ENCODE measurements at regions not wholly inside any gene's neighbourhood (a gene's known extent, or its start where the extent isn't known, plus 50 kb on each side); places are given as distances from the start of the nearest gene placed in this dataset.

GRCh38 chr5:36355516-36355915 is 53.8 kb upstream of the RANBP3L start:
- no peaks in the 10 kb centered on the region for H3K27me3 ChIP-seq (ENCODE audit: insufficient read depth, low read length, poor library complexity, severe bottlenecking)
- H3K4me1 ChIP-seq (ENCODE audit: insufficient read depth, low read length) = no peaks in the 10 kb centered on the region
- Mint-ChIP-seq H3K36me3 (no peaks in the 10 kb centered on the region), H3K27me3 (peaks cover 1 to 8% of the 10 kb centered on the region in 2 donors), H3K4me1 (no peaks in the 10 kb centered on the region), H3K9me3 (peaks cover 0 to 2% (median 0%) of the 10 kb centered on the region in 5 donors), H3K4me3 (no peak overlapping the region), H3K27ac (no peak overlapping the region)
- CTCF ChIA-PET = no interaction called here
- no peak overlapping the region for H3K27ac ChIP-seq (ENCODE audit: low read depth, low read length)
- no peaks in the 10 kb centered on the region for H3K9me3 ChIP-seq (ENCODE audit: low read length)
- no peaks in the 10 kb centered on the region for H3K36me3 ChIP-seq (ENCODE audit: insufficient read depth, low read length)
- POLR2A ChIA-PET = no interaction called here
- no peak for DNase-seq
- no peak overlapping the region for H3K4me3 ChIP-seq (ENCODE audit: low read length)

GRCh38 chr5:36356915-36357314 is 55.2 kb upstream of the RANBP3L start:
- no peaks in the 10 kb centered on the region for H3K4me1 ChIP-seq (ENCODE audit: insufficient read depth, low read length)
- H3K9me3 Mint-ChIP-seq = peaks cover 0 to 2% (median 0%) of the 10 kb centered on the region in 5 donors
- ChIA-PET CTCF (interaction anchor here (0.9 kb wide), 1 partner anchor 91 kb away, joined by 3 read pairs; no protein-coding TSS in a partner anchor), POLR2A (no interaction called here)
- no peak for DNase-seq
- H3K27me3 Mint-ChIP-seq = peaks cover 1 to 2% of the 10 kb centered on the region in 2 donors
- H3K4me3 ChIP-seq (ENCODE audit: low read length) = no peak overlapping the region
- no peak overlapping the region for H3K27ac ChIP-seq (ENCODE audit: low read depth, low read length)
- no peak overlapping the region for H3K27ac Mint-ChIP-seq
- no peak overlapping the region for H3K4me3 Mint-ChIP-seq
- H3K36me3 ChIP-seq (ENCODE audit: insufficient read depth, low read length) = no peaks in the 10 kb centered on the region
- no peaks in the 10 kb centered on the region for H3K4me1 Mint-ChIP-seq
- no peaks in the 10 kb centered on the region for H3K27me3 ChIP-seq (ENCODE audit: insufficient read depth, low read length, poor library complexity, severe bottlenecking)
- no peaks in the 10 kb centered on the region for H3K9me3 ChIP-seq (ENCODE audit: low read length)
- H3K36me3 Mint-ChIP-seq = no peaks in the 10 kb centered on the region

GRCh38 chr5:36357391-36357975 is 55.8 kb upstream of the RANBP3L start:
- no peak overlapping the region for H3K4me3 Mint-ChIP-seq
- no peak overlapping the region for H3K27ac Mint-ChIP-seq
- H3K9me3 Mint-ChIP-seq = peaks cover 0 to 2% (median 0%) of the 10 kb centered on the region in 5 donors
- Histone ChIP-seq H3K4me3 (ENCODE audit: low read length) (no peak overlapping the region), H3K4me1 (ENCODE audit: insufficient read depth, low read length) (no peaks in the 10 kb centered on the region), H3K27ac (ENCODE audit: low read depth, low read length) (no peak overlapping the region), H3K27me3 (ENCODE audit: insufficient read depth, low read length, poor library complexity, severe bottlenecking) (no peaks in the 10 kb centered on the region), H3K36me3 (ENCODE audit: insufficient read depth, low read length) (no peaks in the 10 kb centered on the region), H3K9me3 (ENCODE audit: low read length) (no peaks in the 10 kb centered on the region)
- POLR2A ChIA-PET = no interaction called here
- no peak for DNase-seq
- H3K36me3 Mint-ChIP-seq = no peaks in the 10 kb centered on the region
- CTCF ChIA-PET = interaction anchor here (0.9 kb wide), 1 partner anchor 92 kb away, joined by 3 read pairs; no protein-coding TSS in a partner anchor
- H3K4me1 Mint-ChIP-seq = no peaks in the 10 kb centered on the region
- peaks cover 0 to 1% of the 10 kb centered on the region in 2 donors for H3K27me3 Mint-ChIP-seq

GRCh38 chr5:36359267-36359666 is 57.6 kb upstream of the RANBP3L start:
- H3K9me3 Mint-ChIP-seq = no peaks in the 10 kb centered on the region
- H3K4me3 Mint-ChIP-seq = no peak overlapping the region
- H3K27ac Mint-ChIP-seq = no peak overlapping the region
- Histone ChIP-seq H3K4me3 (ENCODE audit: low read length) (no peak overlapping the region), H3K4me1 (ENCODE audit: insufficient read depth, low read length) (no peaks in the 10 kb centered on the region), H3K27ac (ENCODE audit: low read depth, low read length) (no peak overlapping the region), H3K9me3 (ENCODE audit: low read length) (no peaks in the 10 kb centered on the region), H3K27me3 (ENCODE audit: insufficient read depth, low read length, poor library complexity, severe bottlenecking) (no peaks in the 10 kb centered on the region), H3K36me3 (ENCODE audit: insufficient read depth, low read length) (no peaks in the 10 kb centered on the region)
- ChIA-PET POLR2A (no interaction called here), CTCF (no interaction called here)
- H3K36me3 Mint-ChIP-seq = no peaks in the 10 kb centered on the region
- peaks cover 0 to 1% of the 10 kb centered on the region in 2 donors for H3K27me3 Mint-ChIP-seq
- no peak for DNase-seq
- H3K4me1 Mint-ChIP-seq = no peaks in the 10 kb centered on the region

- H3K9me3 ChIP-seq (ENCODE audit: low read length) = no peaks in the 10 kb centered on the region
- no peak overlapping the region for H3K27ac Mint-ChIP-seq
- no peaks in the 10 kb centered on the region for H3K36me3 ChIP-seq (ENCODE audit: insufficient read depth, low read length)
- DNase-seq = no peak
- CTCF ChIA-PET = no interaction called here
- H3K27me3 ChIP-seq (ENCODE audit: insufficient read depth, low read length, poor library complexity, severe bottlenecking) = no peaks in the 10 kb centered on the region
- H3K36me3 Mint-ChIP-seq = no peaks in the 10 kb centered on the region
- POLR2A ChIA-PET = no interaction called here
- H3K4me1 ChIP-seq (ENCODE audit: insufficient read depth, low read length) = no peaks in the 10 kb centered on the region
- H3K4me1 Mint-ChIP-seq = no peaks in the 10 kb centered on the region
- H3K4me3 ChIP-seq (ENCODE audit: low read length) = no peak overlapping the region
- H3K27me3 Mint-ChIP-seq = no peaks in the 10 kb centered on the region
- H3K9me3 Mint-ChIP-seq = no peaks in the 10 kb centered on the region
- no peak overlapping the region for H3K4me3 Mint-ChIP-seq
- H3K27ac ChIP-seq (ENCODE audit: low read depth, low read length) = no peak overlapping the region
Measured at GRCh38 chr5:36360307-36360706, 58.6 kb upstream of the RANBP3L start.

- ChIA-PET CTCF (no interaction called here), POLR2A (no interaction called here)
- Histone ChIP-seq H3K27ac (ENCODE audit: low read depth, low read length) (no peak overlapping the region), H3K4me1 (ENCODE audit: insufficient read depth, low read length) (no peaks in the 10 kb centered on the region), H3K36me3 (ENCODE audit: insufficient read depth, low read length) (no peaks in the 10 kb centered on the region), H3K4me3 (ENCODE audit: low read length) (no peak overlapping the region), H3K9me3 (ENCODE audit: low read length) (no peaks in the 10 kb centered on the region), H3K27me3 (ENCODE audit: insufficient read depth, low read length, poor library complexity, severe bottlenecking) (no peaks in the 10 kb centered on the region)
- H3K27me3 Mint-ChIP-seq = no peaks in the 10 kb centered on the region
- no peaks in the 10 kb centered on the region for H3K4me1 Mint-ChIP-seq
- H3K4me3 Mint-ChIP-seq = no peak overlapping the region
- no peaks in the 10 kb centered on the region for H3K36me3 Mint-ChIP-seq
- H3K27ac Mint-ChIP-seq = no peak overlapping the region
- H3K9me3 Mint-ChIP-seq = no peaks in the 10 kb centered on the region
- DNase-seq = no peak
Measured at GRCh38 chr5:36363101-36363500, 61.4 kb upstream of the RANBP3L start.

GRCh38 chr5:36363744-36364143 is 62.0 kb upstream of the RANBP3L start:
- POLR2A ChIA-PET = no interaction called here
- Mint-ChIP-seq H3K27ac (no peak overlapping the region), H3K9me3 (no peaks in the 10 kb centered on the region), H3K4me3 (no peak overlapping the region), H3K4me1 (no peaks in the 10 kb centered on the region), H3K36me3 (no peaks in the 10 kb centered on the region), H3K27me3 (no peaks in the 10 kb centered on the region)
- Histone ChIP-seq H3K4me3 (ENCODE audit: low read length) (no peak overlapping the region), H3K36me3 (ENCODE audit: insufficient read depth, low read length) (no peaks in the 10 kb centered on the region), H3K27me3 (ENCODE audit: insufficient read depth, low read length, poor library complexity, severe bottlenecking) (no peaks in the 10 kb centered on the region), H3K9me3 (ENCODE audit: low read length) (no peaks in the 10 kb centered on the region), H3K27ac (ENCODE audit: low read depth, low read length) (no peak overlapping the region), H3K4me1 (ENCODE audit: insufficient read depth, low read length) (no peaks in the 10 kb centered on the region)
- CTCF ChIA-PET = no interaction called here
- DNase-seq = no peak

- ChIA-PET POLR2A (no interaction called here), CTCF (no interaction called here)
- no peaks in the 10 kb centered on the region for H3K36me3 Mint-ChIP-seq
- no peak overlapping the region for H3K4me3 Mint-ChIP-seq
- DNase-seq = no peak
- no peaks in the 10 kb centered on the region for H3K9me3 Mint-ChIP-seq
- H3K27ac Mint-ChIP-seq = no peak overlapping the region
- H3K4me3 ChIP-seq (ENCODE audit: low read length) = no peak overlapping the region
- H3K9me3 ChIP-seq (ENCODE audit: low read length) = no peaks in the 10 kb centered on the region
- H3K27me3 Mint-ChIP-seq = no peaks in the 10 kb centered on the region
- no peaks in the 10 kb centered on the region for H3K4me1 Mint-ChIP-seq
- no peaks in the 10 kb centered on the region for H3K27me3 ChIP-seq (ENCODE audit: insufficient read depth, low read length, poor library complexity, severe bottlenecking)
- H3K27ac ChIP-seq (ENCODE audit: low read depth, low read length) = no peak overlapping the region
- no peaks in the 10 kb centered on the region for H3K36me3 ChIP-seq (ENCODE audit: insufficient read depth, low read length)
- no peaks in the 10 kb centered on the region for H3K4me1 ChIP-seq (ENCODE audit: insufficient read depth, low read length)
Measured at GRCh38 chr5:36364473-36364872, 62.8 kb upstream of the RANBP3L start.

- Histone ChIP-seq H3K27ac (ENCODE audit: low read depth, low read length) (no peak overlapping the region), H3K36me3 (ENCODE audit: insufficient read depth, low read length) (no peaks in the 10 kb centered on the region), H3K27me3 (ENCODE audit: insufficient read depth, low read length, poor library complexity, severe bottlenecking) (no peaks in the 10 kb centered on the region), H3K4me1 (ENCODE audit: insufficient read depth, low read length) (no peaks in the 10 kb centered on the region), H3K9me3 (ENCODE audit: low read length) (no peaks in the 10 kb centered on the region), H3K4me3 (ENCODE audit: low read length) (no peak overlapping the region)
- no peaks in the 10 kb centered on the region for H3K4me1 Mint-ChIP-seq
- POLR2A ChIA-PET = no interaction called here
- CTCF ChIA-PET = no interaction called here
- peaks cover 0 to 4% (median 2%) of the 10 kb centered on the region in 5 donors for H3K9me3 Mint-ChIP-seq
- H3K4me3 Mint-ChIP-seq = no peak overlapping the region
- no peak overlapping the region for H3K27ac Mint-ChIP-seq
- H3K27me3 Mint-ChIP-seq = no peaks in the 10 kb centered on the region
- DNase-seq = no peak
- H3K36me3 Mint-ChIP-seq = no peaks in the 10 kb centered on the region
Measured at GRCh38 chr5:36365896-36366295, 64.2 kb upstream of the RANBP3L start.
